ENCODE measurements at regions not wholly inside any gene's neighbourhood (a gene's known extent, or its start where the extent isn't known, plus 50 kb on each side); places are given as distances from the start of the nearest gene placed in this dataset.

- Histone ChIP-seq H3K4me3 (ENCODE audit: severe bottlenecking) (no peak overlapping the region), H3K4me1 (ENCODE audit: insufficient read depth, poor library complexity, severe bottlenecking) (no peaks in the 10 kb centered on the region), H3K27me3 (ENCODE audit: insufficient read depth, poor library complexity, severe bottlenecking) (peaks cover 3% of the 10 kb centered on the region), H3K27ac (ENCODE audit: poor library complexity, severe bottlenecking) (no peak overlapping the region), H3K9me3 (ENCODE audit: severe bottlenecking) (no peaks in the 10 kb centered on the region), H3K36me3 (ENCODE audit: low read depth) (no peaks in the 10 kb centered on the region)
- DNase-seq (ENCODE audit: low spot score) (no peak), ATAC-seq (ENCODE audit: low read depth) (no peak)
- TF ChIP-seq CTCF (IDR thresholded peaks at IDR 0.05; ENCODE audit: poor library complexity, severe bottlenecking): no peak
Observed at GRCh38 chr5:120738568-120738967, 274.5 kb downstream of the PRR16 start.

- peaks cover 3% of the 10 kb centered on the region for H3K27me3 ChIP-seq (ENCODE audit: insufficient read depth, poor library complexity, severe bottlenecking)
- TF ChIP-seq CTCF (IDR thresholded peaks at IDR 0.05; ENCODE audit: poor library complexity, severe bottlenecking): no peak
- DNase-seq (ENCODE audit: low spot score) (no peak), ATAC-seq (ENCODE audit: low read depth) (no peak)
- H3K4me3 ChIP-seq (ENCODE audit: severe bottlenecking): no peak overlapping the region
- H3K36me3 ChIP-seq (ENCODE audit: low read depth): no peaks in the 10 kb centered on the region
- no peaks in the 10 kb centered on the region for H3K4me1 ChIP-seq (ENCODE audit: insufficient read depth, poor library complexity, severe bottlenecking)
- no peak overlapping the region for H3K27ac ChIP-seq (ENCODE audit: poor library complexity, severe bottlenecking)
- H3K9me3 ChIP-seq (ENCODE audit: severe bottlenecking): no peaks in the 10 kb centered on the region
Observed at GRCh38 chr5:120740989-120741388, 276.9 kb downstream of the PRR16 start.

GRCh38 chr5:120748474-120748873 lies 284.4 kb downstream of the PRR16 start:
- H3K4me1 ChIP-seq (ENCODE audit: insufficient read depth, poor library complexity, severe bottlenecking): no peaks in the 10 kb centered on the region
- H3K36me3 ChIP-seq (ENCODE audit: low read depth): no peaks in the 10 kb centered on the region
- H3K27ac ChIP-seq (ENCODE audit: poor library complexity, severe bottlenecking): no peak overlapping the region
- no peak for TF ChIP-seq CTCF (IDR thresholded peaks at IDR 0.05; ENCODE audit: poor library complexity, severe bottlenecking)
- H3K4me3 ChIP-seq (ENCODE audit: severe bottlenecking): no peak overlapping the region
- H3K27me3 ChIP-seq (ENCODE audit: insufficient read depth, poor library complexity, severe bottlenecking): no peaks in the 10 kb centered on the region
- ATAC-seq (ENCODE audit: low read depth): no peak
- no peaks in the 10 kb centered on the region for H3K9me3 ChIP-seq (ENCODE audit: severe bottlenecking)
- no peak for DNase-seq (ENCODE audit: low spot score)

GRCh38 chr5:120749737-120750136 lies 285.6 kb downstream of the PRR16 start:
- no peak overlapping the region for H3K4me3 ChIP-seq (ENCODE audit: severe bottlenecking)
- DNase-seq (ENCODE audit: low spot score) (no peak), ATAC-seq (ENCODE audit: low read depth) (no peak; the same call in 2 of the 3 replicates)
- H3K27ac ChIP-seq (ENCODE audit: poor library complexity, severe bottlenecking): no peak overlapping the region
- H3K36me3 ChIP-seq (ENCODE audit: low read depth): no peaks in the 10 kb centered on the region
- TF ChIP-seq CTCF (IDR thresholded peaks at IDR 0.05; ENCODE audit: poor library complexity, severe bottlenecking): no peak
- no peaks in the 10 kb centered on the region for H3K27me3 ChIP-seq (ENCODE audit: insufficient read depth, poor library complexity, severe bottlenecking)
- H3K4me1 ChIP-seq (ENCODE audit: insufficient read depth, poor library complexity, severe bottlenecking): no peaks in the 10 kb centered on the region
- no peaks in the 10 kb centered on the region for H3K9me3 ChIP-seq (ENCODE audit: severe bottlenecking)

- no peak for DNase-seq (ENCODE audit: low spot score)
- Histone ChIP-seq H3K4me1 (ENCODE audit: insufficient read depth, poor library complexity, severe bottlenecking) (no peaks in the 10 kb centered on the region), H3K27ac (ENCODE audit: poor library complexity, severe bottlenecking) (no peak overlapping the region), H3K36me3 (ENCODE audit: low read depth) (no peaks in the 10 kb centered on the region), H3K27me3 (ENCODE audit: insufficient read depth, poor library complexity, severe bottlenecking) (no peaks in the 10 kb centered on the region), H3K4me3 (ENCODE audit: severe bottlenecking) (no peak overlapping the region), H3K9me3 (ENCODE audit: severe bottlenecking) (no peaks in the 10 kb centered on the region)
- ATAC-seq (ENCODE audit: low read depth): no peak
- no peak for TF ChIP-seq CTCF (IDR thresholded peaks at IDR 0.05; ENCODE audit: poor library complexity, severe bottlenecking)
Observed at GRCh38 chr5:120759587-120759986, 295.5 kb downstream of the PRR16 start.

Measured in RWPE2 (cell line).